Osteocyte (in vitro differentiated cells): ENCODE measurements at regions not wholly inside any gene's neighbourhood (a gene's known extent, or its start where the extent isn't known, plus 50 kb on each side); places are given as distances from the start of the nearest gene placed in this dataset.

Source experiments
- DNase-seq: peaks from one replicate; pipeline ENCODE4 v3.0.0; 2021; ENCODE audit warnings: mixed read lengths; ENCODE audit not compliant: unreplicated experiment; ENCODE audit errors: extremely low spot score
- H3K27ac Mint-ChIP-seq: one replicate; pipeline ENCODE4 v1.8.0; 2021; ENCODE audit warnings: mild to moderate bottlenecking, mixed read lengths; ENCODE audit not compliant: unreplicated experiment
- H3K27me3 Mint-ChIP-seq: one replicate; pipeline ENCODE4 v1.8.0; 2021; ENCODE audit warnings: mixed read lengths; ENCODE audit not compliant: unreplicated experiment
- H3K36me3 Mint-ChIP-seq: one replicate; pipeline ENCODE4 v1.8.0; 2021; ENCODE audit warnings: mixed read lengths; ENCODE audit not compliant: unreplicated experiment
- H3K4me1 Mint-ChIP-seq: one replicate; pipeline ENCODE4 v1.8.0; 2021; ENCODE audit warnings: mixed read lengths; ENCODE audit not compliant: unreplicated experiment
- H3K4me3 Mint-ChIP-seq: one replicate; pipeline ENCODE4 v1.8.0; 2021; ENCODE audit warnings: mild to moderate bottlenecking, moderate library complexity, mixed read lengths; ENCODE audit not compliant: unreplicated experiment
- H3K9me3 Mint-ChIP-seq: one replicate; pipeline ENCODE4 v1.8.0; 2021; ENCODE audit warnings: mixed read lengths; ENCODE audit not compliant: unreplicated experiment
- CTCF ChIP-seq: fragments of 200-600 bp; sonication (generic); IDR thresholded peaks from 2 replicates; pipeline ENCODE4 v1.5.0; 2021; ENCODE audit warnings: antibody characterized with exemption, mild to moderate bottlenecking, moderate library complexity

DNA sequence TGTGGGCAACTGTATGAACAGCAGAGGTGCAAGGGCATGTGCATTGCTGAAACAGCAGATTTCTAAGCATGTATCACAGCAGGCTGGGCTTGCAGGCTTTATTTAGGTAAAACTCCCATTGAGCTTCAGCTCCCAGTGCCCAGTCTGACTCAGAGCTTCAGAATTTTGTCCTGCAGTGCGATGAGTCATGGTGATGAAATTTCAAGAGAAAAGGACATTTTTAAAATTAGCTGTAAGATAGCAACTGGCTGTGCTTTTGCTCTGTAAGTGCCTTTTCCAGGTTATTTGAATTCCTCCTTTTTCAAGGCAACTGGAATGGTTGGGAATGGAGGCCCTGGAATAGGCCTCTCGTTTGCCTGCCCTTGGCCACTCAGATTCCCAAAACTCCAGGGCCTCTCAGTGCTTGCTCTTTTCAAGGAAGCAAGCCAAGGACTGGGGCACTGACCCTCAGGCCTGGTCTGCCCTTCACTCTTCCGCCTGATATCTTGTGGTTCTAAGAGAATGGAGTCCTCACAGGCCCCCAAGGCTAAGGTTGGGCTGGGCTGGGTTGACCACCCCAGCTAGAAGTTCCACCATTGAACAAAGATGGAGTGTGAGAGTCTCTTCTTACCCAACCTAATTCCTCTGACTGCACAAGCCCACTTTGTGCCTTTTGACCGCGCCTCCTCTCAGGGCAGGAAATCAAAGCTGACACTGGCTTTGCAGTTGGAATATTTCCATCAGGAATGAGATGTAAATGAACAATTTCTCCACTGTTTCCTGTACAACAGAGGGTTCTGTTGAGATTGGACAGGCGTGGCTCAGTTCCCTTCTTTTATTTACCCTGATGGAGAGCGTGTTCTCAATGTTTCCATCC lies 59.5 kb upstream of the PRSS23 start:
- peaks cover 95% of the 10 kb centered on the region for H3K4me1 Mint-ChIP-seq
- H3K27ac Mint-ChIP-seq = peak overlapping the region; percentile 100
- no peaks in the 10 kb centered on the region for H3K27me3 Mint-ChIP-seq
- no peaks in the 10 kb centered on the region for H3K36me3 Mint-ChIP-seq
- H3K4me3 Mint-ChIP-seq = peak overlapping the region; percentile 36
- no peak for TF ChIP-seq CTCF
- DNase-seq = no peak
- H3K9me3 Mint-ChIP-seq = no peaks in the 10 kb centered on the region

- H3K4me3 Mint-ChIP-seq = no peak overlapping the region
- H3K9me3 Mint-ChIP-seq = no peaks in the 10 kb centered on the region
- no peaks in the 10 kb centered on the region for H3K27me3 Mint-ChIP-seq
- TF ChIP-seq CTCF = no peak
- peak overlapping the region; percentile 92 for H3K27ac Mint-ChIP-seq
- peaks cover 90% of the 10 kb centered on the region for H3K4me1 Mint-ChIP-seq
- H3K36me3 Mint-ChIP-seq = no peaks in the 10 kb centered on the region
- DNase-seq = no peak
Observed at GRCh38 chr11:86738568-86738967, 61.8 kb upstream of the PRSS23 start.

DNA sequence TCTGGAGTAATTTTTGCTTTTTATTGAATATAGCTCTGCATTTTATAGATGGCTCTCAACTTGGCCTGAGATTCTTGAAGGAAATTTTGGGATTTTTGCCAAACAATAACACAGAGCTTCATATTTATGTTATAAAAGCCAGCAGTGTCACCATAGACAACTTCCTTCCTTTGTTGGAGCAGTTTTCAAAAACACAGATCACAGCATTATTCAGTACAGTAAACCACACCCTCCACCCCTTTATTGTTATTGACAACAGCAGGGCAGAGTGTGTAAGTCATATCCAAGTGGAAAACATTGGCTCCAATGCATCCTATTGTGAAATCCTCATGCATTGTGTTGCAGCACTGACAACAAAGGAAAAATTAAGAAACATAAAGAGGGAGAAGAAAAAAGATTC lies 62.6 kb upstream of the PRSS23 start:
- H3K4me3 Mint-ChIP-seq = no peak overlapping the region

GRCh38 chr11:86737230-86737629 lies 63.1 kb upstream of the PRSS23 start:
- H3K27ac Mint-ChIP-seq = peak overlapping the region; percentile 92
- peaks cover 84% of the 10 kb centered on the region for H3K4me1 Mint-ChIP-seq
- TF ChIP-seq CTCF = no peak
- no peaks in the 10 kb centered on the region for H3K9me3 Mint-ChIP-seq
- H3K4me3 Mint-ChIP-seq = no peak overlapping the region
- no peak for DNase-seq
- H3K36me3 Mint-ChIP-seq = no peaks in the 10 kb centered on the region
- H3K27me3 Mint-ChIP-seq = no peaks in the 10 kb centered on the region

More for the DNA sequence above, 62.6 kb upstream of the PRSS23 start:
- no peaks in the 10 kb centered on the region for H3K9me3 Mint-ChIP-seq
- no peaks in the 10 kb centered on the region for H3K27me3 Mint-ChIP-seq
- peak overlapping the region; percentile 92 for H3K27ac Mint-ChIP-seq
- no peak for DNase-seq
- no peaks in the 10 kb centered on the region for H3K36me3 Mint-ChIP-seq
- peaks cover 88% of the 10 kb centered on the region for H3K4me1 Mint-ChIP-seq
- TF ChIP-seq CTCF = no peak

GRCh38 chr11:86736291-86737143 lies 63.8 kb upstream of the PRSS23 start:
- H3K4me1 Mint-ChIP-seq = peaks cover 77% of the 10 kb centered on the region
- no peak for TF ChIP-seq CTCF
- no peak for DNase-seq
- no peak overlapping the region for H3K4me3 Mint-ChIP-seq
- H3K9me3 Mint-ChIP-seq = no peaks in the 10 kb centered on the region
- H3K36me3 Mint-ChIP-seq = no peaks in the 10 kb centered on the region
- peak overlapping the region; percentile 92 for H3K27ac Mint-ChIP-seq
- no peaks in the 10 kb centered on the region for H3K27me3 Mint-ChIP-seq
